H1 (cell line): ENCODE measurements at regions not wholly inside any gene's neighbourhood (a gene's known extent, or its start where the extent isn't known, plus 50 kb on each side); places are given as distances from the start of the nearest gene placed in this dataset.

Experiments used
- CTCF ChIA-PET: fragments of 300-600 bp; sonication (Branson Sonifier 250); formaldehyde crosslinking; loops from one replicate; lab custom pipeline; 2021; ENCODE audit not compliant: partially characterized antibody; lab: Charles Lee
- POLR2A ChIA-PET: fragments of 300-600 bp; sonication (Branson Sonifier 250); formaldehyde crosslinking; loops from one replicate; lab custom pipeline; 2021; ENCODE audit warnings: inconsistent platforms; ENCODE audit not compliant: partially characterized antibody; lab: Charles Lee
- DNase-seq, 2 experiments: peaks; one replicate each; pipeline versions ENCODE4 v3.0.0 to v3.0.0-alpha.2; 2010 to 2022; ENCODE audit warnings: low spot score in 2 of 2, low read depth in 1 of 2, mixed read lengths in 1 of 2
- FAIRE-seq: peaks from 2 replicates; lab custom pipeline; 2011; peaks lifted over from hg19 to GRCh38; lab: Jason Lieb, UNC
- H2AFZ ChIP-seq: 2 replicates; pipeline ENCODE4 v1.8.1; 2012; ENCODE audit warnings: low read length, inconsistent platforms
- H2AK5ac ChIP-seq: 2 replicates; pipeline ENCODE4 v1.6.1; 2013; ENCODE audit warnings: low read depth, low read length
- H2BK120ac ChIP-seq: replicated peaks from 2 replicates; pipeline ENCODE3; 2013; ENCODE audit warnings: low read depth, low read length, inconsistent platforms
- H2BK12ac ChIP-seq: 2 replicates; pipeline ENCODE4 v1.6.1; 2013; ENCODE audit warnings: low read depth, low read length
- H2BK15ac ChIP-seq: 2 replicates; pipeline ENCODE4 v1.6.1; 2013; ENCODE audit warnings: low read length
- H2BK20ac ChIP-seq: 2 replicates; pipeline ENCODE4 v1.6.1; 2013; ENCODE audit warnings: low read length
- H2BK5ac ChIP-seq: 2 replicates; pipeline ENCODE4 v1.6.1; 2013; ENCODE audit warnings: low read depth, low read length
- H3K14ac ChIP-seq: 2 replicates; pipeline ENCODE4 v1.6.1; 2013; ENCODE audit warnings: inconsistent platforms; ENCODE audit not compliant: insufficient read length
- H3K18ac ChIP-seq: 2 replicates; pipeline ENCODE4 v1.6.1; 2013; ENCODE audit warnings: low read length; ENCODE audit errors: extremely low read depth
- H3K23ac ChIP-seq: 2 replicates; pipeline ENCODE4 v1.6.1; 2013; ENCODE audit warnings: inconsistent platforms; ENCODE audit not compliant: insufficient read length
- H3K23me2 ChIP-seq: 2 replicates; pipeline ENCODE4 v1.6.1; 2013; ENCODE audit warnings: low read depth, low read length
- H3K27ac ChIP-seq: 2 replicates; pipeline ENCODE4 v1.6.1; 2011; ENCODE audit warnings: low read depth, low read length, inconsistent platforms
- H3K27me3 ChIP-seq, 4 experiments: replicated peaks in 1 of 4; 1 replicate in 1 of 4; 2 replicates in 3 of 4; pipeline versions ENCODE4 v1.6.1 to v1.8.1; 2011 to 2013; ENCODE audit warnings: low read length in 3 of 4, mild to moderate bottlenecking in 3 of 4, inconsistent platforms in 2 of 4, mixed read lengths in 2 of 4, moderate library complexity in 1 of 4; ENCODE audit not compliant: control insufficient read depth in 3 of 4, insufficient read depth in 3 of 4; ENCODE audit errors: extremely low read depth in 1 of 4
- H3K36me3 ChIP-seq, 4 experiments: 2 replicates each; pipeline versions ENCODE4 v1.6.1 to v1.8.1; 2011 to 2013; ENCODE audit warnings: mild to moderate bottlenecking in 4 of 4, low read length in 3 of 4, moderate library complexity in 2 of 4, control low read depth in 1 of 4, inconsistent platforms in 1 of 4; ENCODE audit not compliant: insufficient read depth in 4 of 4, control insufficient read depth in 2 of 4
- H3K4ac ChIP-seq: replicated peaks from 2 replicates; pipeline ENCODE3; 2013; ENCODE audit warnings: low read length, low read depth, mixed read lengths, inconsistent platforms; ENCODE audit not compliant: insufficient read length
- H3K4me1 ChIP-seq, 4 experiments: replicated peaks in 1 of 4; 1 replicate in 1 of 4; 2 replicates in 3 of 4; pipeline versions ENCODE4 v1.6.1 to v1.8.1; 2011 to 2013; ENCODE audit warnings: low read length in 3 of 4, inconsistent platforms in 2 of 4, mixed read lengths in 1 of 4; ENCODE audit not compliant: insufficient read depth in 4 of 4, control insufficient read depth in 3 of 4
- H3K4me2 ChIP-seq, 2 experiments: 2 replicates each; pipeline versions ENCODE4 v1.6.1 to v1.8.1; 2011 to 2013; ENCODE audit warnings: low read depth in 2 of 2, low read length in 2 of 2, control low read depth in 1 of 2, inconsistent platforms in 1 of 2, mild to moderate bottlenecking in 1 of 2; ENCODE audit not compliant: insufficient read depth in 1 of 2
- H3K4me3 ChIP-seq, 4 experiments: fragments of 200-600, 300-600 bp in 1 of 4; sonication (generic), shearing (Covaris generic), sonication (Bioruptor Twin) in 1 of 4; 2 replicates each; pipeline versions ENCODE4 v1.5.1 to v1.8.1; 2011 to 2016; ENCODE audit warnings: low read length in 4 of 4, low read depth in 3 of 4, control low read depth in 2 of 4, inconsistent platforms in 2 of 4, mild to moderate bottlenecking in 2 of 4, mixed read lengths in 1 of 4, moderate library complexity in 1 of 4; ENCODE audit not compliant: insufficient read depth in 2 of 4; ENCODE audit errors: extremely low read depth in 1 of 4
- H3K56ac ChIP-seq: replicated peaks from 2 replicates; pipeline ENCODE3; 2013; ENCODE audit warnings: low read depth, mild to moderate bottlenecking, mixed read lengths, low read length, inconsistent platforms; ENCODE audit not compliant: insufficient read length
- H3K79me1 ChIP-seq: 2 replicates; pipeline ENCODE4 v1.6.1; 2013; ENCODE audit warnings: low read depth, low read length, control low read depth
- H3K79me2 ChIP-seq, 2 experiments: 2 replicates each; pipeline versions ENCODE4 v1.6.1 to v1.8.1; 2012 to 2013; ENCODE audit warnings: low read length in 2 of 2, mild to moderate bottlenecking in 2 of 2, inconsistent platforms in 1 of 2; ENCODE audit not compliant: insufficient read depth in 2 of 2, control insufficient read depth in 1 of 2
- H3K9ac ChIP-seq, 4 experiments: replicated peaks in 1 of 4; 1 replicate in 1 of 4; 2 replicates in 3 of 4; pipeline versions ENCODE4 v1.6.1 to v1.8.1; 2011 to 2013; ENCODE audit warnings: low read depth in 3 of 4, low read length in 3 of 4, control low read depth in 2 of 4, mild to moderate bottlenecking in 2 of 4, moderate library complexity in 2 of 4, inconsistent platforms in 1 of 4; ENCODE audit errors: extremely low read depth in 1 of 4
- H3K9me3 ChIP-seq, 2 experiments: 2 replicates each; pipeline versions ENCODE4 v1.6.1 to v1.8.1; 2012 to 2013; ENCODE audit warnings: mild to moderate bottlenecking in 2 of 2, moderate library complexity in 2 of 2, control low read depth in 1 of 2, inconsistent platforms in 1 of 2, low read depth in 1 of 2, low read length in 1 of 2, mixed read lengths in 1 of 2; ENCODE audit not compliant: insufficient read depth in 2 of 2
- H4K20me1 ChIP-seq, 2 experiments: replicated peaks in 1 of 2; 2 replicates each; pipeline versions ENCODE3 to v1.8.1; 2011 to 2013; ENCODE audit warnings: inconsistent platforms in 2 of 2, low read length in 2 of 2, mild to moderate bottlenecking in 1 of 2; ENCODE audit not compliant: insufficient read depth in 2 of 2, control insufficient read depth in 1 of 2
- H4K5ac ChIP-seq: 2 replicates; pipeline ENCODE4 v1.6.1; 2013; ENCODE audit warnings: low read length, low read depth, mixed read lengths, inconsistent platforms; ENCODE audit not compliant: insufficient read length
- H4K8ac ChIP-seq: 2 replicates; pipeline ENCODE4 v1.8.0; 2013; ENCODE audit warnings: mild to moderate bottlenecking, moderate library complexity, low read length, inconsistent platforms; ENCODE audit not compliant: insufficient read depth; ENCODE audit errors: extremely low read depth
- H4K91ac ChIP-seq: replicated peaks from 2 replicates; pipeline ENCODE3; 2013; ENCODE audit warnings: low read length, mixed read lengths, inconsistent platforms; ENCODE audit not compliant: insufficient read length
- CHD2 ChIP-seq: IDR thresholded peaks from 2 replicates; pipeline ENCODE4 v1.6.1; 2012; ENCODE audit warnings: low read length, improper control_type of control experiment
- E2F6 ChIP-seq: IDR thresholded peaks from 2 replicates; pipeline ENCODE4 v1.6.1; 2012; ENCODE audit warnings: inconsistent platforms
- EZH2 ChIP-seq: fragments of 200-600 bp; sonication (generic); IDR thresholded peaks from 2 replicates; pipeline ENCODE4 v1.7.1; 2012; ENCODE audit warnings: low read depth, mild to moderate bottlenecking, moderate library complexity, low read length, inconsistent platforms; ENCODE audit not compliant: severe bottlenecking
- MAX ChIP-seq: IDR thresholded peaks from 2 replicates; pipeline ENCODE4 v1.6.1; 2012; ENCODE audit warnings: inconsistent platforms
- TAF1 ChIP-seq: IDR thresholded peaks from 2 replicates; pipeline ENCODE4 v1.6.1; 2011; ENCODE audit warnings: mild to moderate bottlenecking, low read depth, low read length
- WGBS, 2 experiments: shearing (Covaris generic) in 1 of 2; methylation state at CpG; one replicate each; pipeline versions ENCODE4 v1.1.6 to v1.1.7; 2013 to 2015; ENCODE audit warnings: low lambda C conversion rate in 2 of 2, mixed read lengths in 2 of 2, inconsistent platforms in 1 of 2, low coverage in 1 of 2, missing lambda C conversion rate in 1 of 2; ENCODE audit not compliant: insufficient replicate concordance in 2 of 2, insufficient coverage in 1 of 2, insufficient read length in 1 of 2; ENCODE audit errors: extremely low coverage in 1 of 2, missing lambda C conversion rate in 1 of 2; 5-methylcytosine and 5-hydroxymethylcytosine counted together

GRCh38 chr6:54559136-54559535 lies 250.9 kb downstream of the TINAG start:
- H4K20me1 ChIP-seq = no peaks in the 10 kb centered on the region
- H3K27me3 ChIP-seq = no peaks in the 10 kb centered on the region
- ChIA-PET CTCF (no interaction called here), POLR2A (no interaction called here)
- H2AK5ac ChIP-seq = no peak overlapping the region
- H3K23ac ChIP-seq = no peak overlapping the region
- H4K5ac ChIP-seq = no peak overlapping the region
- H3K4me2 ChIP-seq = no peak overlapping the region
- H3K4ac ChIP-seq = no peak overlapping the region
- no peak overlapping the region for H3K4me3 ChIP-seq
- no peak overlapping the region for H3K18ac ChIP-seq
- H2BK12ac ChIP-seq = no peak overlapping the region
- H3K14ac ChIP-seq = no peak overlapping the region
- DNase-seq = no peak
- no peaks in the 10 kb centered on the region for H3K4me1 ChIP-seq
- H2BK5ac ChIP-seq = no peak overlapping the region
- H3K27ac ChIP-seq = no peak overlapping the region
- no peak overlapping the region for H3K56ac ChIP-seq
- no peaks in the 10 kb centered on the region for H3K23me2 ChIP-seq
- no peaks in the 10 kb centered on the region for H3K79me1 ChIP-seq
- no peak overlapping the region for H2BK15ac ChIP-seq
- H3K9ac ChIP-seq = no peak overlapping the region
- no peak overlapping the region for H4K8ac ChIP-seq
- no peak overlapping the region for H2BK120ac ChIP-seq
- 92% methylated on average over 4 of the region's 4 CpGs; no CpG with 5 or more reads in 1 of the 2 experiments for WGBS, 2 experiments
- H3K9me3 ChIP-seq = 0 out of 4 replicates have a peak, but pooled peaks cover 0 to 3% of the 10 kb centered on the region in 2 experiments
- no peak overlapping the region for H2AFZ ChIP-seq
- no peak overlapping the region for H2BK20ac ChIP-seq
- TF ChIP-seq TAF1 (no peak), EZH2 (no peak), E2F6 (no peak), MAX (no peak), CHD2 (no peak)
- no peaks in the 10 kb centered on the region for H3K36me3 ChIP-seq
- H4K91ac ChIP-seq = no peak overlapping the region
- no peaks in the 10 kb centered on the region for H3K79me2 ChIP-seq
- FAIRE-seq = no peak
